Heart right ventricle (tissue), 16 donors: ENCODE measurements at regions not wholly inside any gene's neighbourhood (a gene's known extent, or its start where the extent isn't known, plus 50 kb on each side); places are given as distances from the start of the nearest gene placed in this dataset.

Experiments used
- ATAC-seq, 8 donors: fragments of 200-7000 bp; cut with Tn5 transposase; one replicate each; pipeline ENCODE4 v1.9.1; 2020; ENCODE audit warnings: mild to moderate bottlenecking in 8 of 8, moderate library complexity in 8 of 8, moderate number of reproducible peaks in 1 of 8
- DNase-seq, 2 donors: peaks; one replicate each; pipeline ENCODE4 v3.0.0-alpha.2; 2020
- H3K27ac ChIP-seq, 10 donors: fragments of 200-600 bp; sonication (generic) in 2 of 10; one replicate each; pipeline versions ENCODE4 v1.5.0 to v1.8.0; 2020 to 2022; ENCODE audit warnings: mild to moderate bottlenecking in 3 of 10
- H3K27me3 ChIP-seq, 7 donors: fragments of 200-600 bp; one replicate each; pipeline ENCODE4 v1.8.0; 2021 to 2022; ENCODE audit warnings: mild to moderate bottlenecking in 2 of 7
- H3K36me3 ChIP-seq, 9 donors: fragments of 200-600 bp; sonication (generic) in 1 of 9; one replicate each; pipeline versions ENCODE4 v1.5.0 to v1.8.0; 2020 to 2022; ENCODE audit warnings: mild to moderate bottlenecking in 2 of 9
- H3K4me1 ChIP-seq, 9 donors: fragments of 200-600 bp; sonication (generic) in 1 of 9; one replicate each; pipeline versions ENCODE4 v1.5.0 to v1.8.0; 2020 to 2022; ENCODE audit warnings: mild to moderate bottlenecking in 4 of 9
- H3K4me3 ChIP-seq, 10 donors: fragments of 200-600 bp; sonication (generic) in 2 of 10; one replicate each; pipeline versions ENCODE4 v1.5.0 to v1.8.0; 2020 to 2022; ENCODE audit warnings: mild to moderate bottlenecking in 7 of 10, moderate library complexity in 2 of 10
- H3K9me3 ChIP-seq, 11 donors: fragments of 200-600 bp in 10 of 11; sonication (generic) in 2 of 11; one replicate each; pipeline versions ENCODE4 v1.5.0 to v1.8.0; 2013 to 2022; ENCODE audit warnings: mild to moderate bottlenecking in 2 of 11, control low read depth in 1 of 11, moderate library complexity in 1 of 11
- CTCF ChIP-seq, 9 donors: fragments of 200-600 bp; sonication (generic) in 2 of 9; IDR thresholded peaks; one replicate each; pipeline versions ENCODE4 v1.5.0 to v1.8.0; 2021 to 2022; ENCODE audit warnings: antibody characterized with exemption in 9 of 9, mild to moderate bottlenecking in 5 of 9, moderate library complexity in 1 of 9
- WGBS, 2 donors: extraction: QIAGEN DNeasy Blood & Tissue Kit; methylation state at CpG; one replicate each; pipeline ENCODE4 v1.1.7; 2013; ENCODE audit warnings: inconsistent platforms in 1 of 2; 5-methylcytosine and 5-hydroxymethylcytosine counted together
- intact Hi-C, 10 donors: fragments of 100-400 bp; cut with DNase I; formaldehyde crosslinking; loops; one replicate each; pipeline versions ENCODE4 v1.11.1 to v1.14.2; 2022
- donor health status: Arrhythmogenic right ventricular cardiomyopathy.
- donor health status: ischemic (EF 13 %, LVEDD 7.1; RV severe dilation, severe dysfunction).
- donor health status: healthy with polysubstance abuse.
- donor health status: DM: no; HTN: yes; CAD: no.
- donor health status: DM: no; HTN: no; CAD: no.
- donor health status: ischemic (EF 25% LVEDD 6.9; RV normal size, moderate dysfunction).
- donor health status: ischemic (EF 25% LVEDD 5.7; RV mildly dilated, moderate dysfunction).
- donor health status: healthy.
- donor health status: DM: yes; HTN: yes; CAD: no.
- donor health status: Ischemic cardiomyopathy.
- donor health status: ischemic (EF 35%, LVEDD 5.7; RV mildly dilated, moderate dysfunction).
- donor health status: nonischemic (EF 11% LVEDD 7.7; RV severe dilation, severe dysfunction).
- donor health status: DM: yes; HTN: yes; CAD: no.
- donor health status: PGD.
- donor health status: ischemic (EF 29% LVEDD 5.4; RV normal size, mild dysfunction).
- donor health status: nonischemic (EF 23%, LVEDD 6.1; RV moderate dilation, normal function).

GRCh38 chr3:110666495-110666894, 405.1 kb upstream of the NECTIN3 start:
- DNase-seq, result no peak
- WGBS, 2 donors, result 79 to 89% methylated on average over 2 of the region's 2 CpGs
- H3K4me3 ChIP-seq, result no peak overlapping the region
- intact Hi-C loops, result no loop called here
- no peak for ATAC-seq
- no peaks in the 10 kb centered on the region for H3K4me1 ChIP-seq
- H3K27me3 ChIP-seq, result no peaks in the 10 kb centered on the region
- no peak overlapping the region for H3K27ac ChIP-seq
- H3K36me3 ChIP-seq, result no peaks in the 10 kb centered on the region
- peaks cover 0 to 24% (median 0%) of the 10 kb centered on the region in 11 donors for H3K9me3 ChIP-seq
- no peak for TF ChIP-seq CTCF (IDR thresholded peaks at IDR 0.05)

GRCh38 chr3:110667216-110667615, 404.4 kb upstream of the NECTIN3 start:
- intact Hi-C loops, result no loop called here
- Histone ChIP-seq H3K4me1 (no peaks in the 10 kb centered on the region), H3K4me3 (no peak overlapping the region), H3K9me3 (peaks cover 0 to 24% (median 0%) of the 10 kb centered on the region in 11 donors), H3K27me3 (no peaks in the 10 kb centered on the region), H3K36me3 (no peaks in the 10 kb centered on the region), H3K27ac (no peak overlapping the region)
- WGBS, 2 donors, result 72 to 73% methylated on average over 2 of the region's 2 CpGs
- ATAC-seq (no peak), DNase-seq (no peak)
- no peak for TF ChIP-seq CTCF (IDR thresholded peaks at IDR 0.05)

- ATAC-seq (no peak), DNase-seq (no peak)
- H3K36me3 ChIP-seq, result no peaks in the 10 kb centered on the region
- TF ChIP-seq CTCF (IDR thresholded peaks at IDR 0.05), result no peak
- H3K4me3 ChIP-seq, result no peak overlapping the region
- H3K9me3 ChIP-seq, result peaks cover 0 to 18% (median 0%) of the 10 kb centered on the region in 11 donors
- no peaks in the 10 kb centered on the region for H3K4me1 ChIP-seq
- H3K27me3 ChIP-seq, result no peaks in the 10 kb centered on the region
- H3K27ac ChIP-seq, result no peak overlapping the region
- intact Hi-C loops, result no loop called here
Observed at GRCh38 chr3:110670407-110670806, 401.2 kb upstream of the NECTIN3 start.

GRCh38 chr3:110677506-110677905, 394.1 kb upstream of the NECTIN3 start:
- H3K27me3 ChIP-seq, result no peaks in the 10 kb centered on the region
- 73 to 84% methylated on average over 3 of the region's 3 CpGs for WGBS, 2 donors
- H3K4me1 ChIP-seq, result no peaks in the 10 kb centered on the region
- intact Hi-C loops, result no loop called here
- DNase-seq (no peak), ATAC-seq (no peak)
- H3K4me3 ChIP-seq, result no peak overlapping the region
- H3K36me3 ChIP-seq, result no peaks in the 10 kb centered on the region
- no peak for TF ChIP-seq CTCF (IDR thresholded peaks at IDR 0.05)
- H3K27ac ChIP-seq, result no peak overlapping the region
- no peaks in the 10 kb centered on the region for H3K9me3 ChIP-seq

GRCh38 chr3:110679285-110679684, 392.3 kb upstream of the NECTIN3 start:
- WGBS, 2 donors, result 45 to 49% methylated on average over 2 of the region's 2 CpGs
- DNase-seq, result no peak
- no peak for TF ChIP-seq CTCF (IDR thresholded peaks at IDR 0.05)
- H3K4me1 ChIP-seq, result no peaks in the 10 kb centered on the region
- H3K4me3 ChIP-seq, result no peak overlapping the region
- no peak for ATAC-seq
- H3K27ac ChIP-seq, result no peak overlapping the region
- H3K36me3 ChIP-seq, result no peaks in the 10 kb centered on the region
- no peaks in the 10 kb centered on the region for H3K9me3 ChIP-seq
- intact Hi-C loops, result no loop called here
- H3K27me3 ChIP-seq, result no peaks in the 10 kb centered on the region
